Left hindlimb (tissue), 1 donor: ENCODE measurements at regions not wholly inside any gene's neighbourhood (a gene's known extent, or its start where the extent isn't known, plus 50 kb on each side); places are given as distances from the start of the nearest gene placed in this dataset.

Experiments
- DNase-seq: peaks from one replicate; pipeline ENCODE4 v3.0.0-alpha.2; 2018

GRCh38 chr10:31754803-31755624 is 173.6 kb downstream of the ARHGAP12 start:
- DNase-seq: peak; percentile 41

- no peak for DNase-seq
These were observed 174.9 kb downstream of the ARHGAP12 start for GRCh38 chr10:31753681-31754080.

- DNase-seq: no peak
These were observed 176.5 kb downstream of the ARHGAP12 start for GRCh38 chr10:31752170-31752569.

- DNase-seq: no peak
These were observed 176.9 kb downstream of the ARHGAP12 start for GRCh38 chr10:31751738-31752080.

GRCh38 chr10:31751051-31751737 is 177.4 kb downstream of the ARHGAP12 start:
- DNase-seq: no peak

GRCh38 chr10:31749981-31750840 is 178.4 kb downstream of the ARHGAP12 start:
- DNase-seq: peak; percentile 87

GRCh38 chr10:31749301-31749700 is 179.3 kb downstream of the ARHGAP12 start:
- DNase-seq: peak; percentile 65

- DNase-seq: peak; percentile 73
These were observed 182.8 kb downstream of the ARHGAP12 start for GRCh38 chr10:31745612-31746376.

GRCh38 chr10:31744025-31744424 is 184.6 kb downstream of the ARHGAP12 start:
- DNase-seq: no peak

GRCh38 chr10:31742255-31742654 is 186.4 kb downstream of the ARHGAP12 start:
- no peak for DNase-seq

GRCh38 chr10:31741473-31741872 is 187.2 kb downstream of the ARHGAP12 start:
- no peak for DNase-seq

- DNase-seq: peak; percentile 64
These were observed 188.9 kb downstream of the ARHGAP12 start for GRCh38 chr10:31739711-31740110.

- DNase-seq: no peak
These were observed 189.5 kb downstream of the ARHGAP12 start for GRCh38 chr10:31739146-31739545.

- DNase-seq: no peak
These were observed 196.9 kb downstream of the ARHGAP12 start for GRCh38 chr10:31731711-31732110.

GRCh38 chr10:31730776-31731175 is 197.9 kb downstream of the ARHGAP12 start:
- DNase-seq: no peak

GRCh38 chr10:31728698-31729224 is 199.9 kb downstream of the ARHGAP12 start:
- no peak for DNase-seq

GRCh38 chr10:31725436-31725835 is 203.2 kb downstream of the ARHGAP12 start:
- no peak for DNase-seq

- peak; percentile 42 for DNase-seq
These were observed 204.3 kb downstream of the ARHGAP12 start for GRCh38 chr10:31724296-31724695.

- no peak for DNase-seq
These were observed 205.4 kb downstream of the ARHGAP12 start for GRCh38 chr10:31723106-31723750.

- no peak for DNase-seq
These were observed 207.5 kb downstream of the ARHGAP12 start for GRCh38 chr10:31721096-31721495.

GRCh38 chr10:31720546-31720945 is 208.1 kb downstream of the ARHGAP12 start:
- DNase-seq: no peak

GRCh38 chr10:31709476-31709875 is 219.2 kb downstream of the ARHGAP12 start:
- no peak for DNase-seq
